ENCODE measurements at regions not wholly inside any gene's neighbourhood (a gene's known extent, or its start where the extent isn't known, plus 50 kb on each side); places are given as distances from the start of the nearest gene placed in this dataset.
A peak's percentile ranks its signal among the peaks of the same experiment; 100 is the strongest.

- DNase-seq, result no peak
Measured at GRCh38 chr11:100536979-100537378, 150.1 kb upstream of the ARHGAP42 start.

- no peak for DNase-seq
Measured at GRCh38 chr11:100543386-100543785, 143.7 kb upstream of the ARHGAP42 start.

GRCh38 chr11:100545556-100545955 is 141.5 kb upstream of the ARHGAP42 start:
- no peak for DNase-seq

- DNase-seq, result no peak
Measured at GRCh38 chr11:100545970-100546369, 141.1 kb upstream of the ARHGAP42 start.

GRCh38 chr11:100546714-100547113 is 140.4 kb upstream of the ARHGAP42 start:
- DNase-seq, result no peak

- no peak for DNase-seq
Measured at GRCh38 chr11:100550298-100550697, 136.8 kb upstream of the ARHGAP42 start.

- DNase-seq, result no peak
Measured at GRCh38 chr11:100550912-100551632, 136.0 kb upstream of the ARHGAP42 start.

- no peak for DNase-seq
Measured at GRCh38 chr11:100555931-100556330, 131.2 kb upstream of the ARHGAP42 start.

- no peak for DNase-seq
Measured at GRCh38 chr11:100556781-100557180, 130.3 kb upstream of the ARHGAP42 start.

GRCh38 chr11:100557830-100558611 is 129.1 kb upstream of the ARHGAP42 start:
- no peak for DNase-seq

- DNase-seq, result no peak
Measured at GRCh38 chr11:100560606-100561005, 126.5 kb upstream of the ARHGAP42 start.

GRCh38 chr11:100561323-100561722 is 125.8 kb upstream of the ARHGAP42 start:
- no peak for DNase-seq

GRCh38 chr11:100562128-100562527 is 125.0 kb upstream of the ARHGAP42 start:
- no peak for DNase-seq

- DNase-seq, result no peak
Measured at GRCh38 chr11:100563541-100564280, 123.4 kb upstream of the ARHGAP42 start.

- no peak for DNase-seq
Measured at GRCh38 chr11:100573911-100574513, 113.1 kb upstream of the ARHGAP42 start.

GRCh38 chr11:100574894-100575769 is 112.0 kb upstream of the ARHGAP42 start:
- no peak for DNase-seq

GRCh38 chr11:100575860-100576717 is 111.0 kb upstream of the ARHGAP42 start:
- DNase-seq, result peak; percentile 59 to 66 (median 64)

GRCh38 chr11:100576718-100577021 is 110.4 kb upstream of the ARHGAP42 start:
- DNase-seq, result no peak

GRCh38 chr11:100578831-100579311 is 108.2 kb upstream of the ARHGAP42 start:
- DNase-seq, result no peak

- no peak for DNase-seq
Measured at GRCh38 chr11:100581318-100581717, 105.8 kb upstream of the ARHGAP42 start.

All from suppressor macrophage treated with lipopolysaccharide for 1 hour (primary cell).